ENCODE measurements at regions not wholly inside any gene's neighbourhood (a gene's known extent, or its start where the extent isn't known, plus 50 kb on each side); places are given as distances from the start of the nearest gene placed in this dataset.

GRCh38 chr5:28313953-28314352 is 1275.6 kb upstream of the CDH9 start:
- Histone ChIP-seq H3K9me3 (ENCODE audit: low read depth) (no peaks in the 10 kb centered on the region), H3K79me2 (ENCODE audit: low read depth) (no peaks in the 10 kb centered on the region), H3K4me2 (no peak overlapping the region), H3K27ac (no peak overlapping the region), H3K9ac (no peak overlapping the region), H2AFZ (replicated peaks) (no peak overlapping the region), H3K4me1 (no peaks in the 10 kb centered on the region), H3K36me3 (no peaks in the 10 kb centered on the region), H4K20me1 (ENCODE audit: low read depth) (no peaks in the 10 kb centered on the region), H3F3A (ENCODE audit: low read depth) (no peaks in the 10 kb centered on the region), H3K4me3 (no peak overlapping the region), H3K27me3 (no peaks in the 10 kb centered on the region)
- TF ChIP-seq EZH2 (IDR thresholded peaks at IDR 0.05): no peak
- TF ChIP-seq EZH2phosphoT487 (IDR thresholded peaks at IDR 0.05): no peak
- no peak for TF ChIP-seq CTCF (IDR thresholded peaks at IDR 0.05)
- H3K27ac Mint-ChIP-seq: no peak overlapping the region
- H3K27me3 Mint-ChIP-seq (ENCODE audit: insufficient read depth, low read depth): peaks cover 6% of the 10 kb centered on the region
- H3K4me3 Mint-ChIP-seq: no peak overlapping the region
- no peak for DNase-seq (ENCODE audit: low spot score)
- H3K9me3 Mint-ChIP-seq: no peaks in the 10 kb centered on the region
- peaks cover 11% of the 10 kb centered on the region for H3K4me1 Mint-ChIP-seq
- no peaks in the 10 kb centered on the region for H3K36me3 Mint-ChIP-seq

GRCh38 chr5:28313321-28313951 is 1275.0 kb upstream of the CDH9 start:
- H3K4me1 ChIP-seq: no peaks in the 10 kb centered on the region
- TF ChIP-seq EZH2 (IDR thresholded peaks at IDR 0.05): no peak
- no peak for TF ChIP-seq EZH2phosphoT487 (IDR thresholded peaks at IDR 0.05)
- no peak for TF ChIP-seq CTCF (IDR thresholded peaks at IDR 0.05)
- no peak overlapping the region for H3K4me3 Mint-ChIP-seq
- DNase-seq (ENCODE audit: low spot score): no peak
- no peaks in the 10 kb centered on the region for H3K79me2 ChIP-seq (ENCODE audit: low read depth)
- no peak overlapping the region for H3K27ac Mint-ChIP-seq
- H2AFZ ChIP-seq (replicated peaks): no peak overlapping the region
- H3K27ac ChIP-seq: no peak overlapping the region
- no peaks in the 10 kb centered on the region for H3K36me3 ChIP-seq
- no peaks in the 10 kb centered on the region for H3F3A ChIP-seq (ENCODE audit: low read depth)
- no peaks in the 10 kb centered on the region for H3K36me3 Mint-ChIP-seq
- H3K27me3 ChIP-seq: no peaks in the 10 kb centered on the region
- H3K9me3 Mint-ChIP-seq: no peaks in the 10 kb centered on the region
- H3K9ac ChIP-seq: no peak overlapping the region
- H4K20me1 ChIP-seq (ENCODE audit: low read depth): no peaks in the 10 kb centered on the region
- H3K4me3 ChIP-seq: no peak overlapping the region
- H3K4me1 Mint-ChIP-seq: peaks cover 11% of the 10 kb centered on the region
- H3K4me2 ChIP-seq: no peak overlapping the region
- no peaks in the 10 kb centered on the region for H3K9me3 ChIP-seq (ENCODE audit: low read depth)
- peaks cover 6% of the 10 kb centered on the region for H3K27me3 Mint-ChIP-seq (ENCODE audit: insufficient read depth, low read depth)

GRCh38 chr5:28310696-28311095 is 1272.3 kb upstream of the CDH9 start:
- Histone ChIP-seq H3K4me3 (no peak overlapping the region), H2AFZ (replicated peaks) (no peak overlapping the region), H3K27me3 (no peaks in the 10 kb centered on the region), H3K79me2 (ENCODE audit: low read depth) (no peaks in the 10 kb centered on the region), H3K9ac (no peak overlapping the region), H3K4me1 (no peaks in the 10 kb centered on the region), H3K36me3 (no peaks in the 10 kb centered on the region), H4K20me1 (ENCODE audit: low read depth) (no peaks in the 10 kb centered on the region), H3K4me2 (no peak overlapping the region), H3K9me3 (ENCODE audit: low read depth) (no peaks in the 10 kb centered on the region), H3F3A (ENCODE audit: low read depth) (no peaks in the 10 kb centered on the region), H3K27ac (no peak overlapping the region)
- no peaks in the 10 kb centered on the region for H3K9me3 Mint-ChIP-seq
- H3K4me3 Mint-ChIP-seq: no peak overlapping the region
- H3K4me1 Mint-ChIP-seq: peaks cover 11% of the 10 kb centered on the region
- peaks cover 6% of the 10 kb centered on the region for H3K27me3 Mint-ChIP-seq (ENCODE audit: insufficient read depth, low read depth)
- DNase-seq (ENCODE audit: low spot score): no peak
- H3K27ac Mint-ChIP-seq: no peak overlapping the region
- TF ChIP-seq EZH2phosphoT487 (IDR thresholded peaks at IDR 0.05) (no peak), CTCF (IDR thresholded peaks at IDR 0.05) (no peak), EZH2 (IDR thresholded peaks at IDR 0.05) (no peak)
- H3K36me3 Mint-ChIP-seq: no peaks in the 10 kb centered on the region
